ENCODE measurements at regions not wholly inside any gene's neighbourhood (a gene's known extent, or its start where the extent isn't known, plus 50 kb on each side); places are given as distances from the start of the nearest gene placed in this dataset.

DNA sequence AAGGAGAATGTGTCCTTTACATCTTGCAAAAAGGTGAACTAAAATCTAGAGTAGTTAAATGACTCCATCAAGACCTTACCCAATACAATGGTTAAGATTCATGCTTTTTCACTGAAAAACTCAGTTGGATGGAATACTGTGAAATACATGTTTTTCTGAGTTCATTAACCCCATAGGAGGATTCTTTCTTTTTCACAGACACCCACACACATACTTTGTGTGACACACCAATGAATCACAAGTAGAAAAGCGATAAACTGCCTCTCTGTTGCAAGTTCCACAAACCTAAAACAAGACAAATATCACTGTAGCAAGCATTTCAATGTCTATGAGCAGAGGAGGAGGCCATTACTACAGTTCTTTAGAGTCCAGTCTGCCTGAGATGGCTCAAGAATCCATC is 258.8 kb upstream of the CDH5 start (continued):
- TF ChIP-seq BRCA1 (IDR thresholded peaks at IDR 0.05; ENCODE audit: low read depth, low read length) = no peak
- no peak for TF ChIP-seq SUZ12 (IDR thresholded peaks at IDR 0.05; ENCODE audit: low read length)
- TF ChIP-seq RFX5 (IDR thresholded peaks at IDR 0.05; ENCODE audit: borderline replicate concordance, low read depth, low read length) = no peak
- no peak for TF ChIP-seq BACH1 (IDR thresholded peaks at IDR 0.05; ENCODE audit: low read length)
- no peak for TF ChIP-seq ZNF274 (IDR thresholded peaks at IDR 0.05; ENCODE audit: borderline replicate concordance, extremely low read depth, low read length)
- TF ChIP-seq TAF7 (optimal IDR thresholded peaks at IDR 0.05; ENCODE audit: borderline replicate concordance, low read depth, low read length) = no peak

Data from H1 (cell line).